ENCODE measurements at regions not wholly inside any gene's neighbourhood (a gene's known extent, or its start where the extent isn't known, plus 50 kb on each side); places are given as distances from the start of the nearest gene placed in this dataset.

DNA sequence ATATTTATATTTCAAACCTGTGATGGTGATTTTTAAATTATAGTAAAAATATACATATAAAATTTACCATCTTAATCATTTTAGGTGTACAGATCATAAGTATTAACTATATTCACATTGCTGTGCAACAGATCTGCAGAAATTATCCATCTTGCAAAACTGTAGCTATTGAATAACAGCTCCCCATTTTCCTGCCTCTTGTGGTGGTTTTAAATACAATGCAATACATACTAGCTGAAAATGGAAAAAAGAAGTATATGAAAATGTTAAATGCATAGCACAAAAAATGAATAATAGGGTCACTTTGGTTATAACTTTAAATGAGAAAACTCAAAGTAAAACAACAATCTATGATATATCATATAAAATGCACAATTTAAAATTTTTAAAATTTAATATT, 130.9 kb upstream of the VPREB1 start:
- no peaks in the 10 kb centered on the region for H3K36me3 ChIP-seq (ENCODE audit: insufficient read depth)
- H3K4me3 ChIP-seq (ENCODE audit: low read depth, low read length) = no peak overlapping the region
- no peaks in the 10 kb centered on the region for H3K4me1 ChIP-seq (ENCODE audit: insufficient read depth)
- no peak for DNase-seq (ENCODE audit: extremely low spot score)
- no peak overlapping the region for H3K27ac ChIP-seq (ENCODE audit: low read depth)

- Histone ChIP-seq H3K4me1 (ENCODE audit: insufficient read depth) (no peaks in the 10 kb centered on the region), H3K36me3 (ENCODE audit: insufficient read depth) (no peaks in the 10 kb centered on the region), H3K4me3 (ENCODE audit: low read depth, low read length) (no peak overlapping the region), H3K27ac (ENCODE audit: low read depth) (no peak overlapping the region)
- 84% methylated on average over 4 of the region's 4 CpGs for WGBS
- DNase-seq (ENCODE audit: extremely low spot score) = no peak
These were observed 130.1 kb upstream of the TOP3B start for GRCh38 chr22:22112533-22113294.

- 67% methylated on average over 2 of the region's 2 CpGs for WGBS
- Histone ChIP-seq H3K4me1 (ENCODE audit: insufficient read depth) (no peaks in the 10 kb centered on the region), H3K27ac (ENCODE audit: low read depth) (no peak overlapping the region), H3K4me3 (ENCODE audit: low read depth, low read length) (no peak overlapping the region), H3K36me3 (ENCODE audit: insufficient read depth) (no peaks in the 10 kb centered on the region)
- DNase-seq (ENCODE audit: extremely low spot score) = no peak
These were observed 129.4 kb upstream of the TOP3B start for GRCh38 chr22:22111983-22112382.

GRCh38 chr22:22111267-22111751, 128.7 kb upstream of the TOP3B start:
- no peak overlapping the region for H3K27ac ChIP-seq (ENCODE audit: low read depth)
- no peak overlapping the region for H3K4me3 ChIP-seq (ENCODE audit: low read depth, low read length)
- H3K36me3 ChIP-seq (ENCODE audit: insufficient read depth) = no peaks in the 10 kb centered on the region
- DNase-seq (ENCODE audit: extremely low spot score) = no peak
- H3K4me1 ChIP-seq (ENCODE audit: insufficient read depth) = no peaks in the 10 kb centered on the region
- 42% methylated on average over 4 of the region's 4 CpGs for WGBS

DNA sequence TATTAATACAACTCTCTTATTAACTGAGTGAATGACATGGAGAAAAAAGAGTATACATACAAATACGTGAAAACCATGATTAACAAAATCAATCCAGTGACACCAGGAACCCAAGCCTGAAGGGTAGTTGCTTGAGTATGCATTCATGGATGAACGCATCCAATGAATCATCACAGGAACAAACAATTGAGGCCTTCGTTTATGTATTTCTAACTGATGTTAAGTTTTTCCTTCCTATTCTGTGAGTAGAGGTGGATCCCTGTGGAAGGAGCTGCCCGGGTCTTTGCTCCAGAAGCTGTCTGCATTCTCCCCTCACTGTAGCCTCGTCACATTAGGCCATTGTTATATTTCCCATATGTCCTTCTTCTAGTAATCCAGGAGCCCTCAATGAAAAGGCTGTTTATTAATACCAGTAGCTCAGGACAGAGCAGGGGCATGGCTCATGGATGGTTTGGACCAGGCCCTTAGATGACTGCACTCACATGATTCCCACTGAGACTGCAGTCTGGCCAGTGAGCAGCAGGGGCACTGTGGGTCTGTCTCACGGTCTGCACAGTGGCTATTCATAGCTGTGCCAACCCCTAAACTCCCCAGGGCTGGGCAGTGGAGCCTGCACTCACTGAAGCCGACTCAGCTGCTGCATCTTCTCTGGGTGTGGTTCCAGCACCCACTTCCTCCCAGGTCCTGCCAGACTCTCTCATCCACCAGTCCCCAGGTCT, 128.1 kb upstream of the TOP3B start:
- DNase-seq (ENCODE audit: extremely low spot score) = no peak
- H3K4me1 ChIP-seq (ENCODE audit: insufficient read depth) = no peaks in the 10 kb centered on the region
- no peaks in the 10 kb centered on the region for H3K36me3 ChIP-seq (ENCODE audit: insufficient read depth)
- H3K27ac ChIP-seq (ENCODE audit: low read depth) = no peak overlapping the region
- WGBS = 62% methylated on average over 7 of the region's 7 CpGs
- no peak overlapping the region for H3K4me3 ChIP-seq (ENCODE audit: low read depth, low read length)

DNA sequence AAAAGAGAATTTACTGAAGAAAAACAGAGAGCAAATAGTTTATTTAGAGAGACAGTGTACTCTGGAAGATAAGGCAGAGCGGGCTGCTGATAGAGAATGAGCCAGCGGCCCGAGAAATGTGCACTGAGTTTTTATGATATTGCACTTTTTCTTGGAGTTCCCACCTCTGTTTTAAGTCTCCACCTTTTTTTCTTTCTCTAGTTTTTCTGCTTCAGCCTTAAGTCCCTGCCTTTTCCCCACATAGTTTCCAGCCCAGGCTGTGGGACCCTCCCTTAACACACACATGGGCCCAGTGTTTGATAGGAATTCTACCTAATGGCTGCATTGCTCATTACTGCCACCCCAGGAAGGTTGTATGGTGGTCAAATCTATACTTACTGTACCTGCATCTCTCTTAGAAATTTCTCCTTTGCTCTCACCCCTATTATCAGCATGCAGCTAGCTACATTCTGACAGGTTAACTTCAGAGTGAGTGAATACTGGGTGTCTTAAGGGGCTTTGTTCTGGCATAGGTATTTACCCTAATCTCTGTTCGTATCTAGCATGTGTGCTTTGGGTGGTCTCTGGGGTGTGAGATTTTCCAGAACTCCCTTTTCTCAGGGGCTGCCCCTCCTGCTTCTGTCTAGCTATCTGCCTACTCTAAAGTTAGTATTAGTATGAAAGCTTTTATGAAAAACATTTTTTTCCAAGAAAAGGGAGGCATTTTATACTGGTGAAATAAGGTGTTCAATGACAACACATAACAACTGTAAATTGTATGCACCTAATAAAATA, 127.3 kb upstream of the TOP3B start:
- whole genome bisulfite sequencing = 56% methylated on average over 4 of the region's 4 CpGs
- DNase-seq (ENCODE audit: extremely low spot score) = no peak
- Histone ChIP-seq H3K4me1 (ENCODE audit: insufficient read depth) (no peaks in the 10 kb centered on the region), H3K36me3 (ENCODE audit: insufficient read depth) (no peaks in the 10 kb centered on the region), H3K4me3 (ENCODE audit: low read depth, low read length) (no peak overlapping the region), H3K27ac (ENCODE audit: low read depth) (no peak overlapping the region)

DNA sequence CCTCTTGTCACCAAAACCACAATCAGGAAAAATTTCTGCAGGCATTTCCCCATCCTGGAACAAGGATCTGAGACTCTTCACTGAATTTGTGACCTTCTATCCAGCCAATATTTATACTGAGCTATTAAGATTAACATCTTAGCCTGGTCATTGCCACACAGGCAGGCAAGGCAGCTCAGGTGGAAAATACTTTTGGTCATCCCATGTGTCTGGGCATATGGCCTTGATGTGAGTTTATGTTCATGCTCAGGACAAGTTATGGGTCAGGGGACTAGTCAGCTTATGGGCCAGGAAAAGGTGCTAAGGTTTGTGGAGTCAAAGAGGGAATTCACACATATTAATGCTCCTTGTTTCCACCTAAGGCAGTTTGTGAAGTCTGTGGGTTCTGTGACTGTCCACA, 124.3 kb upstream of the TOP3B start:
- Histone ChIP-seq H3K27ac (ENCODE audit: low read depth) (no peak overlapping the region), H3K4me1 (ENCODE audit: insufficient read depth) (no peaks in the 10 kb centered on the region), H3K36me3 (ENCODE audit: insufficient read depth) (no peaks in the 10 kb centered on the region), H3K4me3 (ENCODE audit: low read depth, low read length) (no peak overlapping the region)
- no peak for DNase-seq (ENCODE audit: extremely low spot score)

GRCh38 chr22:22105364-22105763, 122.8 kb upstream of the TOP3B start:
- no peak for DNase-seq (ENCODE audit: extremely low spot score)
- no peak overlapping the region for H3K4me3 ChIP-seq (ENCODE audit: low read depth, low read length)
- H3K4me1 ChIP-seq (ENCODE audit: insufficient read depth) = no peaks in the 10 kb centered on the region
- H3K36me3 ChIP-seq (ENCODE audit: insufficient read depth) = no peaks in the 10 kb centered on the region
- H3K27ac ChIP-seq (ENCODE audit: low read depth) = no peak overlapping the region
- 85% methylated on average over 2 of the region's 2 CpGs for WGBS

GRCh38 chr22:22103078-22103875, 120.7 kb upstream of the TOP3B start:
- DNase-seq (ENCODE audit: extremely low spot score) = no peak
- 65% methylated on average over 8 of the region's 8 CpGs for WGBS
- H3K4me3 ChIP-seq (ENCODE audit: low read depth, low read length) = no peak overlapping the region
- H3K36me3 ChIP-seq (ENCODE audit: insufficient read depth) = no peaks in the 10 kb centered on the region
- no peaks in the 10 kb centered on the region for H3K4me1 ChIP-seq (ENCODE audit: insufficient read depth)
- no peak overlapping the region for H3K27ac ChIP-seq (ENCODE audit: low read depth)

DNA sequence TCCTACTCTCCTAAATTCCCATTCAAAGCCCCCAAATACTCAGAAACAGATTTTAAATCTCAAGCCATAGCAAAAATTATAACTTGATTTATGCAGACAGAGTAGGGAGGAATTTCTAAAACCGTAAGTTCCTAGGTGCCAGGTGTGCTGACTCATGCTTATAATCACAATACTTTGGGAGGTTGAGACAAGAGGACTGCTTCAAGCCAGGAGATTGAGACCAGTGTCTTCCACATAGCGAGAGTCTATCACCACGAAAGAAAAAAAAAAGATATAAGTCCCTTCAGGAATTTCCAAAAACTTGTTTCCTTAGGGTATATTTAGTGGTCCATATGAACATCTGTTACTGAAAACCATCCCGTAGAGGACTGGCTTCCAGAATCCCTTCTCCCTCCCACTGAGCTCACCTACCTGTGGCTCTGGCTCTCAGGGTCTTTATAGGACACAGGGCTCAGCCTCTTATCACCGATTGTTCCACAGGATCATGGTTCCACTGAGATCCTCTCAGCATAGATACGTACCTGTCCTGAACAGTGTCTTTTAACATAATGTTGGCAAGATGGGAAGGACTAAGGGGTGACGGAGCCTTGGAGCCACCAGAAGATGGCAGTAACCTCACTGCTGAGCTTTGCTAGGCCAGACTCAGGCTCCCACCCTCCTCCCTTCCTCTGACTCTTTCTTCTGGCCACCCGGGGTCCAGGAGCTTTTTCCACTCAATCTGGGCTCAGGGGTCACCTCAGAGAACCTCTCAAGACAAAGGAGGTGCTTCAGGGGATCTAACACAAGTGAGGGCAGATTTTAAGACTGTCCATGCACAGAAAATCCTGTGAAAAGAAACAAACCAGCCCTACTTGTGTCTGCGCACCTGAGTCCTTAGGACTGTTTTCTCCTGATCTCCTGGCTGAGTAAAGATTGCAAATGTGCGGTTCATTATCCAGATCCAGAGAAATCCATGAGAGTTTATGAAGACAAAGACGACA, 117.5 kb upstream of the TOP3B start:
- no peak for DNase-seq (ENCODE audit: extremely low spot score)
- Histone ChIP-seq H3K4me3 (ENCODE audit: low read depth, low read length) (no peak overlapping the region), H3K4me1 (ENCODE audit: insufficient read depth) (no peaks in the 10 kb centered on the region), H3K36me3 (ENCODE audit: insufficient read depth) (no peaks in the 10 kb centered on the region), H3K27ac (ENCODE audit: low read depth) (no peak overlapping the region)
- whole genome bisulfite sequencing = 56% methylated on average over 11 of the region's 11 CpGs

DNA sequence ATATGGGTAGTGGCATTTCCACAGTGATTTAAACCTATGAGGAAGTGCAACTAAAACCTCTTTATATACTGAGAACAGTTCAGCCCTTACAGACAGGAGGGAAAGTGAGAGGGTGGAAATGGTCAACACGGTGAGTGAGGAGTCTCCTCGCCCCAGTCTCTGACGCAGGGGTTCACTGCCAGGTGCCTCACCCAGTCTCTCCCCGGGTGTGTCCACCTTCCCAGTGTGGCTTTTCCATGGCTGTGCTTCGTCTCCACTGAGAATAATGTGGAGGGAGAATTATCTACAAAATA, 116.6 kb upstream of the TOP3B start:
- no peak overlapping the region for H3K4me3 ChIP-seq (ENCODE audit: low read depth, low read length)
- 52% methylated on average over 5 of the region's 5 CpGs for WGBS
- no peaks in the 10 kb centered on the region for H3K36me3 ChIP-seq (ENCODE audit: insufficient read depth)
- H3K27ac ChIP-seq (ENCODE audit: low read depth) = no peak overlapping the region
- no peak for DNase-seq (ENCODE audit: extremely low spot score)
- H3K4me1 ChIP-seq (ENCODE audit: insufficient read depth) = no peaks in the 10 kb centered on the region

DNA sequence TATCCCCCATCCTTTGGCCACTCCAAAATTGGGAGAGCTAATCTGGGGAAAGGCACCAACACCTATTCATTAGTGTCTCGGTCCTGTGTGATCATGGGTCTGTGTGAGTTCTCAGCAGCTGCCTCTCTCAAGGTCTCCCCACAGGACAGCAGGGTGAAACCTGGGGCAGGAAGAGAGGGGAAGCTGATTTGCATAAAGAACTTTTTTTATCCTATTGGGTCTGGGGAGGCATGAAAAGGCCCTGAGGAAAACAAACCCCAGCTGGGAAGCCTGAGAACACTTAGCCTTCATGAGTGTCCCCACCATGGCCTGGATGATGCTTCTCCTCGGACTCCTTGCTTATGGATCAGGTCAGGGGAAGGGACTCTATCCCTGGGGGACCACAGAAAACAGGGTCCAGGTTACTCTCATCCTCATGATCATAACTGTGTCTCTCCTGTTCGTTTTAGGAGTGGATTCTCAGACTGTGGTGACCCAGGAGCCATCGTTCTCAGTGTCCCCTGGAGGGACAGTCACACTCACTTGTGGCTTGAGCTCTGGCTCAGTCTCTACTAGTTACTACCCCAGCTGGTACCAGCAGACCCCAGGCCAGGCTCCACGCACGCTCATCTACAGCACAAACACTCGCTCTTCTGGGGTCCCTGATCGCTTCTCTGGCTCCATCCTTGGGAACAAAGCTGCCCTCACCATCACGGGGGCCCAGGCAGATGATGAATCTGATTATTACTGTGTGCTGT, 116.0 kb upstream of the TOP3B start:
- Histone ChIP-seq H3K27ac (ENCODE audit: low read depth) (no peak overlapping the region), H3K36me3 (ENCODE audit: insufficient read depth) (no peaks in the 10 kb centered on the region), H3K4me3 (ENCODE audit: low read depth, low read length) (no peak overlapping the region), H3K4me1 (ENCODE audit: insufficient read depth) (no peaks in the 10 kb centered on the region)
- 59% methylated on average over 9 of the region's 9 CpGs for WGBS
- DNase-seq (ENCODE audit: extremely low spot score) = no peak
